RWPE1 (cell line): ENCODE measurements at regions not wholly inside any gene's neighbourhood (a gene's known extent, or its start where the extent isn't known, plus 50 kb on each side); places are given as distances from the start of the nearest gene placed in this dataset.

Experiments
- CTCF ChIA-PET: fragments of 350-600 bp; sonication (Branson Sonifier 250); formaldehyde crosslinking; extraction: SDS; loops from one replicate; lab custom pipeline; 2021; lab: Yijun Ruan, JAX
- POLR2A ChIA-PET: fragments of 400-600 bp; formaldehyde crosslinking; extraction: SDS; loops from one replicate; lab custom pipeline; 2020; ENCODE audit warnings: antibody characterized with exemption; ENCODE audit not compliant: low non-redundant PET; lab: Yijun Ruan, JAX
- DNase-seq: peaks from one replicate; pipeline ENCODE4 v3.0.0; 2012; ENCODE audit warnings: low spot score
- H3K27ac ChIP-seq: fragments of 450-650 bp; 2 replicates; pipeline ENCODE4 v1.5.1; 2017
- CTCF ChIP-seq: fragments of 450-650 bp; conservative IDR thresholded peaks from 2 replicates; pipeline ENCODE4 v1.5.1; 2017; ENCODE audit warnings: low read depth, mild to moderate bottlenecking

- ChIA-PET POLR2A (no interaction called here), CTCF (interaction anchor here (0.5 to 0.6 kb wide), 3 partner anchors 28 to 800 kb away, joined by 3 read pairs; no protein-coding TSS in a partner anchor)
- no peak overlapping the region for H3K27ac ChIP-seq
- DNase-seq = no peak
- TF ChIP-seq CTCF = no peak
These were observed 65.1 kb downstream of the SLC4A3 start for GRCh38 chr2:219692521-219692920.

GRCh38 chr2:219695145-219695709 is 67.8 kb downstream of the SLC4A3 start:
- no peak for TF ChIP-seq CTCF
- H3K27ac ChIP-seq = no peak overlapping the region
- ChIA-PET CTCF (interaction anchor here (0.5 to 0.6 kb wide), 2 partner anchors 19 to 95 kb away, joined by 3 to 7 read pairs; no protein-coding TSS in a partner anchor), POLR2A (no interaction called here)
- DNase-seq = no peak

GRCh38 chr2:219697811-219698747 is 70.6 kb downstream of the SLC4A3 start:
- H3K27ac ChIP-seq = no peak overlapping the region
- no peak for TF ChIP-seq CTCF
- no peak for DNase-seq
- ChIA-PET CTCF (interaction anchor here (2.3 kb wide), 1 partner anchor 9 kb away, joined by 6 read pairs; no protein-coding TSS in a partner anchor), POLR2A (no interaction called here)

- POLR2A ChIA-PET = no interaction called here
- no peak for DNase-seq
These were observed 71.5 kb downstream of the SLC4A3 start for GRCh38 chr2:219698748-219699439.

GRCh38 chr2:219699440-219699821 is 72.0 kb downstream of the SLC4A3 start:
- POLR2A ChIA-PET = no interaction called here
- no peak for DNase-seq
- CTCF ChIA-PET = interaction anchor here (1.2 to 2.3 kb wide), 2 partner anchors 9 to 10 kb away, joined by 3 to 6 read pairs; no protein-coding TSS in a partner anchor
- no peak for TF ChIP-seq CTCF
- H3K27ac ChIP-seq = no peak overlapping the region

More at GRCh38 chr2:219698748-219699439, 71.5 kb downstream of the SLC4A3 start:
- CTCF ChIA-PET = interaction anchor here (1.2 to 2.3 kb wide), 2 partner anchors 8 to 10 kb away, joined by 3 to 6 read pairs; no protein-coding TSS in a partner anchor
- no peak for TF ChIP-seq CTCF
- H3K27ac ChIP-seq = no peak overlapping the region
